Rectal smooth muscle tissue (tissue), 1 donor: ENCODE measurements at regions not wholly inside any gene's neighbourhood (a gene's known extent, or its start where the extent isn't known, plus 50 kb on each side); places are given as distances from the start of the nearest gene placed in this dataset.

Experiments
- H3K27ac ChIP-seq: one replicate; pipeline ENCODE4 v1.7.0; 2013; ENCODE audit warnings: low read depth, low read length, inconsistent platforms
- H3K27me3 ChIP-seq: one replicate; pipeline ENCODE4 v1.7.0; 2013; ENCODE audit warnings: low read length; ENCODE audit not compliant: control insufficient read depth, insufficient read depth
- H3K36me3 ChIP-seq: one replicate; pipeline ENCODE4 v1.7.0; 2013; ENCODE audit warnings: low read length; ENCODE audit not compliant: control insufficient read depth, insufficient read depth
- H3K4me1 ChIP-seq: one replicate; pipeline ENCODE4 v1.7.0; 2013; ENCODE audit warnings: low read length; ENCODE audit not compliant: control insufficient read depth, insufficient read depth
- H3K4me3 ChIP-seq: one replicate; pipeline ENCODE4 v1.7.0; 2013; ENCODE audit warnings: low read length
- H3K9ac ChIP-seq: one replicate; pipeline ENCODE4 v1.7.0; 2013; ENCODE audit warnings: low read length

GRCh38 chr16:22675745-22676540, 138.0 kb upstream of the HS3ST2 start:
- no peak overlapping the region for H3K4me3 ChIP-seq
- H3K4me1 ChIP-seq = peaks cover 13% of the 10 kb centered on the region
- no peaks in the 10 kb centered on the region for H3K36me3 ChIP-seq
- no peak overlapping the region for H3K27ac ChIP-seq
- H3K9ac ChIP-seq = no peak overlapping the region
- H3K27me3 ChIP-seq = no peaks in the 10 kb centered on the region

DNA sequence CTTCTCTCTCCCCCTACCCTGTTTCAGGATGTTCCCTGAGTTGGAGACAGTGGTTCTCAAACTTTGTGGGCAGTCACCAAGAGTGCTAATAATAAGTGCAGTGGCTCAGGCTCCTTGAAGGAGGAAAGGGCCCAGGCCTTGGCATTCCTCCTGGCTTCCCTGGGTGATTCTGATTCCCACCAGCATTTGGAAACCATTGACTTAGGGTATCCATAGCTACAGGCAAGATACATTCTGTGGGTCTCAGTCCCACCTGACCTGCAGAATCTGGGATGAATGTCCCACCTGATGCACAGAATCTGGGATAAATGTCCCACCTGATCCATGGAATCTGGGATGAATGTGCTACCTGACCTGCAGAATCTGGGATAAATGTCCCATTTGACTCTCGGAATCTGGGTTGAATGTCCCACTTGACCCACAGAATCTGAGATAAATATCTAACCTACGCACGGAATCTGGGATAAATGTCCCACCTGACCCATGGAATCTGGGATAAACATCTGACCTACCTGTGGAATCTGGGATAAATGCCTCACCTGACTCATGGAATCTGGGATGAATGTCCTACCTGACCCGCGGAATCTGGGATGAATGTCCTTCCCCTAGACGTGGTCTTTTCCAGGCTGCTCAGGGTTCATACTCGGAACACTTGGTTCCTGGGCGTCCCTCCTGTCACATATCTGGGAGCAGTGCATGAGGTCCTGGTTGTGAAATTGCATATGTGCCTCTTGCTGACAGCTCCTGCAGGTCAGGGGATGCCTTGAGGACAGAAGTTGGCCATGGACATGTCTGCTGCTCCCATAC, 136.7 kb upstream of the HS3ST2 start:
- Histone ChIP-seq H3K27me3 (no peaks in the 10 kb centered on the region), H3K27ac (no peak overlapping the region), H3K4me3 (no peak overlapping the region), H3K4me1 (peaks cover 13% of the 10 kb centered on the region), H3K9ac (no peak overlapping the region), H3K36me3 (no peaks in the 10 kb centered on the region)

DNA sequence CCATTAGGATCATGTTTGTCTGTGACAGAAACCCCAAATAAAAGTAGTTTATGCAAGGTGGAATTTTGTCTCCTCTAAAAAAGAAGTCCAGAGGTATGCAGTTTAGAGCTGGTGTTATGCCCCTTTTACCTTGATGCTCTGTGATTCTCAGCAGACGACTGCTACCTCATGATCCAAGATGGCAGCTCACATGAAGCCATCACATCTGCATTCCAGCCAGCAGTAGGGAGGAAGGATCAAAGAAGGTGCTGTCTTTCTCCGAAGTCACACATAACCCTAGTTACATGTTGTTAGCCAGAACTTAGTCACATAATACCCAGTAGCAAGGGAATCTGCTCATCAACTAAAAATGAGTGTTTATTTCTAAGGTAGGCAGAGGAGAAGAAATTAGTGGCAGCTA, 135.7 kb upstream of the HS3ST2 start:
- Histone ChIP-seq H3K27me3 (no peaks in the 10 kb centered on the region), H3K4me3 (no peak overlapping the region), H3K9ac (no peak overlapping the region), H3K36me3 (no peaks in the 10 kb centered on the region), H3K27ac (no peak overlapping the region), H3K4me1 (peaks cover 6% of the 10 kb centered on the region)

GRCh38 chr16:22681554-22682291, 132.2 kb upstream of the HS3ST2 start:
- Histone ChIP-seq H3K4me1 (peaks cover 6% of the 10 kb centered on the region), H3K4me3 (no peak overlapping the region), H3K27me3 (no peaks in the 10 kb centered on the region), H3K27ac (no peak overlapping the region), H3K9ac (no peak overlapping the region), H3K36me3 (no peaks in the 10 kb centered on the region)

- Histone ChIP-seq H3K4me3 (no peak overlapping the region), H3K9ac (no peak overlapping the region), H3K36me3 (no peaks in the 10 kb centered on the region), H3K27me3 (no peaks in the 10 kb centered on the region), H3K4me1 (peaks cover 6% of the 10 kb centered on the region), H3K27ac (no peak overlapping the region)
These were observed 130.7 kb upstream of the HS3ST2 start for GRCh38 chr16:22683258-22683657.

DNA sequence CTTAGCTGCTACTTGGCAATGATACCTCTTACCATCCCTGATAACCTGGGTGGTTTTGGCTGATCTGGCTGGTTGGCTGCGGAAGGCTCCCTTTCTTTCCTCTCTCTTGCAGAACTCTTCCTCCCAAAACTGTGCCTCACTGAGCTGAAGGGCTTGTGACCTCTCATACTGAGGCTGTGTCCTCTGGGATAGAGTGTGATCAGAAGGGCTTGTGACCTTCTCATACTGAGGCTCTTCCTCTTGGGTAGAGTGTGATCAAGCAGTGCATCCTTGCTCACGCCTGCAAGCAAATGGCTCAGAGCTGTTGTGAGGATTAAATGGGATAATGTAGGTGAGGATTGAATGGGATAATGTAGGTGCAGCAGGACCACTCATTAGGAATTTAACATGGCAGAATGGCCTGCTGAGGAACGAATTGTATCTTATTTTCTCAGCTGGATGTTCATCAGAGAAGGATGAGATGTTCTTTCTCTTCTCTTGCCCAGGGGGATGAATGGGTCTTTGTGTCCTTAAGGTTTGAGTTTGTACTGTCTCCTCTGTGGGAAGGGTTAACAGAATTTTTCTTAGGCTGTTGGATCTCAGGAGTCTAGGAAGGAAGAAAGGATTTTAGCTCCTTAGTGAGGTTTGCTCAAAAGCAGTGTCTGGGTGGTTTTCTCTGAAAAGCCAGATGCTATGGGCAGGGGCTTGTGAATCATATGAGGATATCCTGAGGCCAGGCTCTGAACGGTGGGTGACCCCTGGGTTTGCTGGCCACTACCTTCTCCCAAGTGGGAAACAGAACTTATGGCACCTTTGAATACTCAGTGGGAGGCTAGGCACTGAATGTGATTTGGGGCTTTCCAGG, 130.0 kb upstream of the HS3ST2 start:
- Histone ChIP-seq H3K4me3 (no peak overlapping the region), H3K27ac (no peak overlapping the region)

GRCh38 chr16:22684574-22685458, 129.1 kb upstream of the HS3ST2 start:
- H3K9ac ChIP-seq = no peak overlapping the region
- no peaks in the 10 kb centered on the region for H3K27me3 ChIP-seq
- H3K4me1 ChIP-seq = peaks cover 6% of the 10 kb centered on the region
- no peaks in the 10 kb centered on the region for H3K36me3 ChIP-seq
- H3K27ac ChIP-seq = peak overlapping the region; percentile 81
- H3K4me3 ChIP-seq = no peak overlapping the region

More for the DNA sequence above, 130.0 kb upstream of the HS3ST2 start:
- no peaks in the 10 kb centered on the region for H3K36me3 ChIP-seq
- H3K9ac ChIP-seq = no peak overlapping the region
- no peaks in the 10 kb centered on the region for H3K27me3 ChIP-seq
- H3K4me1 ChIP-seq = peaks cover 6% of the 10 kb centered on the region

DNA sequence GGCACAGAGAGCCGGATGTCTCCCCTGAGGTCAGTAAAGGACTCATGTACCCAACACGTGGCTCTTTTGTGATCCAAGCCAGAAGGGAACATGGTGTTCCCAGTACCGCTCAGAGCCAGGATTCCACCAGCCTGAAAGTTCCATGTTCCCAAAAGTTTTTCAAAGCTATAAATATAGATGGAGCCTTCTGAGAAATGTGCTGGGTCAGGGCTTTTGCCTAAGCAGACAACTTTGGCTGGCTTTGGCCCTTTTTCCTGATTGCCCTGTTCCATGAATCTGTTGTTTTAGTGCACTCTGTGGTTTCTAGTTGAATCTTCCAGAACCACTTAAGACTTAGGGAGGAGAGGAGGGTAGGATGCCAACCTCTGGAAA, 128.5 kb upstream of the HS3ST2 start:
- no peaks in the 10 kb centered on the region for H3K27me3 ChIP-seq
- peak overlapping the region; percentile 81 for H3K27ac ChIP-seq
- no peak overlapping the region for H3K9ac ChIP-seq
- H3K36me3 ChIP-seq = no peaks in the 10 kb centered on the region
- H3K4me3 ChIP-seq = no peak overlapping the region
- H3K4me1 ChIP-seq = peaks cover 6% of the 10 kb centered on the region

DNA sequence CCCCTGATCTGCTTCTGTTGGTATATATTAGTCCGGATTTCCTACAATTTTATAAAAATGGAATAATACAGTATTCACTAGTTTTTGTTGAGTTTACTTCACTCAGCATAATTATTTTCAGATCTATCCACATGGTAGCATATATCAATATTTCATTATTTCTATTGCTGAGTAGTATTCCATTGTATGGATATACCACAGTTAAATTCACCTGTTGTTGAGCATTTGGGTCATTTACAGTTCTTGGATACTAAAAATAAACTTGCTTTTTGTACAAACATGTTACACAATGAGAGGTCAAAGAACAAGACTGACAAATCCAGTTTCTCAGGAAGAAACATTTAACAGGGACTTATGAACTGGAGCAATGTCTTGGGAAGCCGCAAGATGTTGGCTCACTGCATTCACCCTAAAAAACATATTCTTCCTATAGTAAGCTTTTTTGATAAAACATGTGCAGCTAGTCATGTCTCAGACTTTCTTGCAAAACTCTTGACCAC, 126.9 kb upstream of the HS3ST2 start:
- Histone ChIP-seq H3K4me1 (peaks cover 6% of the 10 kb centered on the region), H3K9ac (no peak overlapping the region), H3K4me3 (no peak overlapping the region), H3K27me3 (no peaks in the 10 kb centered on the region), H3K27ac (no peak overlapping the region), H3K36me3 (no peaks in the 10 kb centered on the region)

- H3K4me3 ChIP-seq = no peak overlapping the region
- no peaks in the 10 kb centered on the region for H3K36me3 ChIP-seq
- H3K27ac ChIP-seq = no peak overlapping the region
- H3K9ac ChIP-seq = no peak overlapping the region
- H3K4me1 ChIP-seq = peaks cover 6% of the 10 kb centered on the region
- no peaks in the 10 kb centered on the region for H3K27me3 ChIP-seq
These were observed 125.5 kb upstream of the HS3ST2 start for GRCh38 chr16:22688463-22688862.

DNA sequence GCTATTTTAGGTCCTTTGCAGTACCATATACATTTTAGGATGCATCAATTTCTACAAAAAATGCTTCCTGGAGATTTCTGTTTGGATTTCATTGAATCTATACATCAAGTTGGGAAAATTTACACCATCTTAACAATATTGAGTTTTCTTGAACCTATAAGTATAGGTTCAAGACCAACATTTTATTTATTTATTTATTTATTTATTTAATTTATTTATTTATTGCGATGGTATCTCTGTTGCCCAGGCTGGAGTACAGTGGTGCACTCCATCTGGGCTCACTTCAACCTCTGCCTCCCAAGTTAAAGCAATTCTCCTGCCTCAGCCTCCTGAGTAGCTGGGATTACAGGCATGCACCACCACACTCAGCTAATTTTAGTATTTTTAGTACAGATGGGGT, 125.0 kb upstream of the HS3ST2 start:
- Histone ChIP-seq H3K27me3 (no peaks in the 10 kb centered on the region), H3K4me1 (peaks cover 6% of the 10 kb centered on the region), H3K36me3 (no peaks in the 10 kb centered on the region)

More for the DNA sequence above, 125.0 kb upstream of the HS3ST2 start:
- Histone ChIP-seq H3K4me3 (no peak overlapping the region), H3K9ac (no peak overlapping the region), H3K27ac (no peak overlapping the region)
